H1 (cell line): ENCODE measurements at regions not wholly inside any gene's neighbourhood (a gene's known extent, or its start where the extent isn't known, plus 50 kb on each side); places are given as distances from the start of the nearest gene placed in this dataset.

Experiments used
- CEBPB ChIP-seq: IDR thresholded peaks from 2 replicates; pipeline ENCODE4 v1.6.1; 2012; ENCODE audit warnings: low read depth, low read length
- POLR2A ChIP-seq, 2 experiments: IDR thresholded peaks; 1 replicate in 1 of 2; 2 replicates in 1 of 2; pipeline ENCODE4 v1.6.1; 2011; ENCODE audit warnings: low read depth in 2 of 2, low read length in 2 of 2, mild to moderate bottlenecking in 2 of 2; ENCODE audit errors: control extremely low read depth in 1 of 2
- POLR2AphosphoS5 ChIP-seq: IDR thresholded peaks from 2 replicates; pipeline ENCODE4 v1.6.1; 2011; ENCODE audit warnings: low read depth, low read length
- SIN3A ChIP-seq, 2 experiments: IDR thresholded peaks in 1 of 2; conservative IDR thresholded peaks in 1 of 2; 2 replicates each; pipeline ENCODE4 v1.6.1; 2011 to 2012; ENCODE audit warnings: low read length in 2 of 2, improper control_type of control experiment in 1 of 2, low read depth in 1 of 2, mild to moderate bottlenecking in 1 of 2
- SP2 ChIP-seq: IDR thresholded peaks from 2 replicates; pipeline ENCODE4 v1.6.1; 2012; ENCODE audit warnings: mild to moderate bottlenecking, low read length, inconsistent platforms
- SRF ChIP-seq: IDR thresholded peaks from 2 replicates; pipeline ENCODE4 v1.6.1; 2011; ENCODE audit warnings: mild to moderate bottlenecking, low read depth, low read length, moderate library complexity
- YY1 ChIP-seq: IDR thresholded peaks from 2 replicates; pipeline ENCODE4 v1.6.1; 2011; ENCODE audit warnings: low read depth, mild to moderate bottlenecking, low read length
- TF ChIP-seq, protein P1 (sequence below), 3 experiments: IDR thresholded peaks; 1 replicate in 2 of 3; 2 replicates in 1 of 3; pipeline versions ENCODE4 v1.5.1 to v1.6.1; 2011; ENCODE audit warnings: low read length in 3 of 3, mild to moderate bottlenecking in 3 of 3, inconsistent platforms in 2 of 3, low read depth in 1 of 3, moderate library complexity in 1 of 3; ENCODE audit not compliant: insufficient read depth in 1 of 3; ENCODE audit errors: control extremely low read depth in 1 of 3

DNA sequence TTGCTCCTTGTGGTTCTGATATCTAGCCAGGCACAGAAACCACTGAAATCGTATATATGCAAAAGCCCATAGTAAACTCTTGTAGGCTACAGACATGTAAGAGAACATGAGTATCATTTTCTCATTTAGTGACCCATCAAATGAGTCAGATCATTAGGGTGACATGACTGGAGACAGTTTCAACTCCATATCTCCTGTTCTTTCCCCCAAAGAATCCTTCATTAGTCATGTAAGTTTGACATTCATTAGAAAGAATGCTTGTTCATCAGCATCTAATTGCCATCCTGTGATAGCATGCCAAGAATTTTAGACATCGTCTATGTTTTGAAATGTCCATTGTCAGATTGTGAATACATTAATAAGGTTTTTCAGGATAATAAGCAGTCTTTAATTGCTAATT is 264.9 kb upstream of the TPM1 start:
- TF ChIP-seq, protein P1, sequence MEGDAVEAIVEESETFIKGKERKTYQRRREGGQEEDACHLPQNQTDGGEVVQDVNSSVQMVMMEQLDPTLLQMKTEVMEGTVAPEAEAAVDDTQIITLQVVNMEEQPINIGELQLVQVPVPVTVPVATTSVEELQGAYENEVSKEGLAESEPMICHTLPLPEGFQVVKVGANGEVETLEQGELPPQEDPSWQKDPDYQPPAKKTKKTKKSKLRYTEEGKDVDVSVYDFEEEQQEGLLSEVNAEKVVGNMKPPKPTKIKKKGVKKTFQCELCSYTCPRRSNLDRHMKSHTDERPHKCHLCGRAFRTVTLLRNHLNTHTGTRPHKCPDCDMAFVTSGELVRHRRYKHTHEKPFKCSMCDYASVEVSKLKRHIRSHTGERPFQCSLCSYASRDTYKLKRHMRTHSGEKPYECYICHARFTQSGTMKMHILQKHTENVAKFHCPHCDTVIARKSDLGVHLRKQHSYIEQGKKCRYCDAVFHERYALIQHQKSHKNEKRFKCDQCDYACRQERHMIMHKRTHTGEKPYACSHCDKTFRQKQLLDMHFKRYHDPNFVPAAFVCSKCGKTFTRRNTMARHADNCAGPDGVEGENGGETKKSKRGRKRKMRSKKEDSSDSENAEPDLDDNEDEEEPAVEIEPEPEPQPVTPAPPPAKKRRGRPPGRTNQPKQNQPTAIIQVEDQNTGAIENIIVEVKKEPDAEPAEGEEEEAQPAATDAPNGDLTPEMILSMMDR (IDR thresholded peaks at IDR 0.05; ENCODE audit: control extremely low read depth in 1 of 3, insufficient read depth in 1 of 3, low read depth in 1 of 3, low read length in 3 of 3): no peak
- TF ChIP-seq SRF: no peak
- no peak for TF ChIP-seq SP2
- no peak for TF ChIP-seq POLR2A (IDR thresholded peaks at IDR 0.05; ENCODE audit: control extremely low read depth in 1 of 2, low read depth in 2 of 2, low read length in 2 of 2)
- no peak for TF ChIP-seq YY1
- no peak for TF ChIP-seq POLR2AphosphoS5
- TF ChIP-seq CEBPB: no peak
- TF ChIP-seq SIN3A (conservative IDR thresholded peaks at IDR 0.05 in 1 of 2, IDR thresholded peaks at IDR 0.05 in 1 of 2; ENCODE audit: low read depth in 1 of 2, low read length in 2 of 2): no peak
